CD4-positive, alpha-beta T cell treated with Interleukin-15 for 1 hour (primary cell): ENCODE measurements at regions not wholly inside any gene's neighbourhood (a gene's known extent, or its start where the extent isn't known, plus 50 kb on each side); places are given as distances from the start of the nearest gene placed in this dataset.
"Not testable (repeated sequence)": the region's sequence is repeated elsewhere in the genome, so short reads cannot be mapped to it uniquely, and the experiment has no call there.

Experiments used
- DNase-seq: peaks from one replicate; pipeline ENCODE4 v3.0.0-alpha.2; 2020

DNA sequence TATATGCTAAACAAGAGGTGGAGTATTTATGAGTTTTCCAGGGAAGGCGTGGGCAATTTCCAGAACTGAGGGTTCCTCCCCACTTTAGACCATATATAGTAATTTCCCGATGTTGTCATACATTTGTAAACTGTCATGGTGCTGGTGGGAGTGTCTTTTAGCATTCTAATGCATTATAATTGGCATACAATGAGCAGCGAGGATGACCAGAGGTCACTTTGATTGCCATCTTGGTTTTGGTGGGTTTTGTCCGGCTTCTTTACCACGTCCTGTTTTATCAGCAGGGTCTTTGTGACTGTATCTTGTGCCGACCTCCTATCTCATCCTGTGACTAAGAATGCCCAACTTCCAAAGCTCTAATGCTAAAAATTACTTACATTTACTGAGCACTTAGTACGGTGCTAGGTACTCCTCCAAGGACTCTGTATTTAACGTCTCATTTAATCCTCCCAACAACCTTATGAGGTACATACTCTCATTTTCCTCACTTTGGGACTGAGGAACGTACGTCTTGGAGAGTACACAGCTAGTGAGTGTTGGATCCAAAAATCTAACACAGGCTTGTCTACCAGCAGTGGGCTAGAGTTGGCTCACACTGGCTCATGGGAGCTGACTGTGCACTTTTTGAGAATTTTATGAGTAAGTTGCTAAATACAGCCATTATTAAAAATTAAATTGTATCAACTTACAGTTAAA lies 144.8 kb upstream of the NEBL start:
- DNase-seq = no peak

- DNase-seq = no peak
Measured at GRCh38 chr10:21039721-21040120, 142.6 kb upstream of the NEBL start.

DNA sequence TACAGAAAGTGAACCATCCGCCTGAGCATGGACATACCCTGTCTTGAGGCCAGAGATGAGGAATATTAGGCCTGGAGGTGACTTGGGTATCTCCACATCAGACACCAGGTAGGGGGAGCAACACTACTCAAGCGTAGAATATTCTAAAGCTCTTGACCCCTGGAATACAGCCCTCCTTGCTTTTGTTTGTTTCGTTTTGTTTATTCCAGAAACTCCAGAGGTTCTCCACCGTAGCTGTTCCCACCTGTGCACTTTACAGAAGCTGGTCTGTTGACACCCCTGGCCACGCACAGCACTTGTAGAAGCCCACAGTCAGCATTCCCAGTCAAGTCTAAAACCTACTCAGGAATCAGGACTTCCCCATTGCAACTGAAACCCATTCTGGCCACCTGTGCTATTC lies 139.6 kb upstream of the NEBL start:
- DNase-seq = no peak

GRCh38 chr10:21034770-21035169 lies 137.7 kb upstream of the NEBL start:
- DNase-seq = not testable (repeated sequence)

GRCh38 chr10:21034241-21034640 lies 137.1 kb upstream of the NEBL start:
- no peak for DNase-seq

- DNase-seq = no peak
Measured at GRCh38 chr10:21032587-21033319, 135.6 kb upstream of the NEBL start.

DNA sequence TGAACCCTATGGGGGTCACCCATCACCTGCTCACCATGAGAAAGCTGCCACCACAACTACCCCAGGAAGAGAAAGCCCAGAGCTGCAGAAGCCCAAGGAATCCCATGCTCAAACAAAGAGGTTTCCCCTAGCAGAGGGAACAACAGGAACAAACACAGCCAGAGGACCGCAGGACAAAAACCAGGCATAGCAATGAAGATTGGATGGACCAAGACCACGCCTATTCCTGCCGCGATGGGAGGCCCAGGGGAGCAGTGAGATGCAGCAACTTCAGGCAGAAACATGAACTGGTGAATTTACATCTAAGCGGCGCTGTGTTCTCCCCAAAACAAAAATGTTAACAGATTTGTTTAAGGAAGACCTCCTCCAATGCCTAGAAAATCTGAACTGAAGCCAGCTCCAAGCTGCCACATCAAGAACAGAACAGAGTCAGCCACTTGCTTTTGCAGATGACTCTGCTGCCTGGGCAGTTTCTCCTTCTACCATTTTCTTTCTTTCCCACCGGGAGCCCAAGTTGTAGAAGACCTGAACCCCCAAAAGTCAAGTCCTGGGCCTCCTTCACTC lies 134.2 kb upstream of the NEBL start:
- DNase-seq = no peak

- DNase-seq = no peak
Measured at GRCh38 chr10:21030091-21030490, 133.0 kb upstream of the NEBL start.

- DNase-seq = no peak
Measured at GRCh38 chr10:21022821-21023220, 125.7 kb upstream of the NEBL start.

DNA sequence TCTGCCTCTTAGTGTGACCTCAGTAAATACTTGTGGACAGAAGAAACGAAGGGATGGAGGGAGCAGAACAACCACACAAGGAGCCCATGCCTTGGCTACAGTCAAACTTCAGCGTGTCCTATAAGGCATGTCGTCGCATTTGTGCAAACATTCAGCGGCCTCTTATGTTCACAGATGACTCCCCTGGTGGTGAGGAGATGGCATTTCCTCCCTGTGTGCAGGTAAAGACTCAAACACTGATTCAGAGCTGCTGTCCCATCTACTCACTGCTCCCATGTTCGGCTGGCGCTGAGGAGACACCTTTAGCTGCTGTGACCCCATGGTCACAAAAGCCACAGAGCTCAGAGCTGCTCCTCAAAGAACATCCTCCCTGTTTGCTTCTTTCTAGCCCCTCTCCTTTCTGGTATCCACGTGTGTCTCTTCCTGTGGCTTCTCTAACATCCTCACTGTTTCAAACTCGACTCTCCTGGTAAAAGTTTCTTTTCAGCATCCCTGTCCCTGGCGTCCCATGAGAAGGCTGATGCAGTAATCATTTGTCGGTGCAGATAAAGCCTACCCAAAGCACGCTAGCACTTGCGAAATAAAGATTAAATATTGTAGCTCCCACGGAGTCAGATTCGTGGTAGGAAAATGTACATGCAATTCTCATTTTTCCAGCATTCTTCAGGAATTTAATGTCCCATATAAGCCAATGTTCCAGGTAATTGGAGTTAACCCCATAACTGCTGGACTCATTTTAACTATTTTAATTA lies 124.9 kb upstream of the NEBL start:
- DNase-seq = no peak

GRCh38 chr10:21021231-21021630 lies 124.1 kb upstream of the NEBL start:
- DNase-seq = no peak

- DNase-seq = no peak
Measured at GRCh38 chr10:21020545-21020944, 123.4 kb upstream of the NEBL start.

DNA sequence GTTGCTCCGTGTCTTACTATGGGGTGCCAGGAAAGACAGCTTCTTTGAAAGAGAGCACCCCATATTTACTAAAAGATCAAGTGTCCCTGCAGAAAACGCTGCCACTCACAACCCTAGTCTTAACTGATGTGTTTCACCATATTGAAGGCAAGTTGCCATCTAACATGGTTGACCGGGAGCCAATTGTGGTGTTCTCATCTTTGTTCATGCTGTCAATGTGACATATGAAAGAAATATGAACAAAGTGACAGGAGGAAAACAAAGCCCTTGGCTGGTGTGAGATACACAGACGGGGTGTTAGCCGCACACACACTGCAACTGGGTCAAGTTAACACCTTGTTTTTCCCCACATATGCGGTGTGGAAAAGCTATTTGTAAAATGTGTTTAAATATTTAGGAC lies 122.3 kb upstream of the NEBL start:
- DNase-seq = no peak

- no peak for DNase-seq
Measured at GRCh38 chr10:21015851-21016250, 118.7 kb upstream of the NEBL start.

GRCh38 chr10:21014141-21014540 lies 117.0 kb upstream of the NEBL start:
- DNase-seq = no peak

DNA sequence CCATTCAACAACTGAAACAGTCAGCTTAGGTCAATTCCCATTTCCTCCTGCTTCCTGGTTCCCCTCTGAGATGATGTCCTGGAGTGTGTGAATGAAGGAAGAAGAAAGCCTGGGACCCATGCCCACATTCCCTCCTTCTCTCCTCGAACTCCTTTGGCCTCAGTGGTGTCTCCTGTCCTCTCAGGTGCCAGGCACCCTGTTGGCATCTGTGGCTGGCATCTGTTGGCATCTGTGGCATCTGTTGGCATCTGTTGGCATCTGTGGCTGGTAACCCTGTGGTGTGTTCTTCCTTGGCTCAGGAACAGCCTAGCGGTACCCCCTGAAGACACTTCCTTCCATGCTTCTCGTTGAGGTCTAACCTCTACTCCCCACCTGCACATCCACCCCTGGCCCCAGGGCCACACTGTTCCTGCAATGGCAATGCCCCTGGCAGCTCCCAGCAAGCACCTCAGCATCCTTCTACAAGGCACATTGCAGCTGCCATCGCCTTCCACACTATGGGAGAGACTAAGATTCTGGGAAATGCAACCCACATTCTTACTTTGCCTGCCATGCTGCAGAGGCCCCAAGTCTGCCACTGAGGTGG lies 114.4 kb upstream of the NEBL start:
- DNase-seq = no peak

DNA sequence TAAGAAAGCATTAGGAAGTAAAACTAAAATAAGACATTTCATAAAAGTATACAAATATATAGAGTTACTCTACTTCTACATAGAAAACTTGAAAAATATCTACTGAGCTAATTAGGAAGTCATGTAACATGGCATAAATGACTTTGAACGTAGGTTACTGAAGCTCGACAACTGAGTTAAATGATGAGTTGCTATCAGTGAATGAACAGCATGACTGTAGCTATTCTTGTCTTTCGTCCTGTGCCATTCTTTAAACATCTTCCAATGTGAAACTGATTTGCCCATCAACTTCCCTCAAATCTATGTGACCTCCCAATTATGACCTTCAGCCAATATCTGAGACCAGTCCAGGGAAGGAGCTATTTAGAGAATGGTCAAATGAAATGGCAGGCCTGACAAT lies 113.5 kb upstream of the NEBL start:
- DNase-seq = no peak

- DNase-seq = no peak
Measured at GRCh38 chr10:21003240-21003822, 106.2 kb upstream of the NEBL start.

DNA sequence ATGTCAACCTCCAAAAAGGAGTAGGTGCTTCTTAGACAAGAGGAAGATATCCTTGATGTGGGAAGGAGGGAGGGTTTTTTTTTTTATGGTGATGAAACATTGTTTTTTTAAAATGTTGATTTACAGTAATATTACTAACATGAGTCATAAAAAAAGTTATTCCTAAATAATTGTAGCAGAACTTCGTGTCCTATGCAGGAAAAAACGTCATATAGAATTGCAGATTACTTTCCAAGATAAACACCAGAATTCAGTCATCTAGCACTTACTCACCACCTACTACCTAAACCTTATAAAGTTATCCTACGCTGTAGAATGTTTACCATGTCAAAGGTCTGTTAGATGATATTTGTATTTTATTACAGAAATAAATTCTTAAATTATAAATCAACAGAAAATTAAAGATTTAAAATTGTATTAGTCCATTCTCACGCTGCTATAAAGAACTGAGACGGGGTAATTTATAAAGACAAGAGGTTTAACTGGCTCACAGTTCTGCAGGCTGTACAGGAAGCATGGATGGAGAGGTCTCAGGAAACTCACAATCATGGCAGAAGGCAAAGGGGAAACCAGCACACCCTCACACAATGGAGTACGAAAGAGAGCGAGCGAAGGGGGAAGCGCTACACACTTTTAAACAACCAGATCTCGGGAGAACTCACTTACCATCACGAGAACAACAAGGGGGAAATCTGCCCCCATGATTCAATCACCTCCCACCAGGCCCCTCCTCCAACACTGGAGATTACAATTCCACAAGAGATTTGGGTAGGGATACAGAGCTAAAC lies 105.2 kb upstream of the NEBL start:
- no peak for DNase-seq

DNA sequence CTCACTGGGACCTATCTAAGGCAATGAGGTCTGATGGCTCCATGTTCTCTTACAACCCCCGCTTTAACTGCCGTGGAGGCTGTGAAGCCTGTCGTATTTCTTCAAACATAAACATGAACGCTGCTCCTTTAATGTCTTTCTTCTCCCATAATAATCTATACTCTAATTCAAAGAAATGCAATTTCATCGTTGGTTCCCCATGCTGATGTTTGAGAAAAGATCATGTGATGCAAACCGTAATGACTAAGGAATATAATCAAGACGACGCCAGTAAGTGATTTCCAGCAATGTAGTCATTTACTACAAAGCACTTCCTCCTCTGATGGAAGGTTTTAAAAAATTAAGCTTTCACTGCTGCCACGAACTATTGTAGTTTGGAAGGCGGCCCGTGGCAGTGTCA lies 102.6 kb upstream of the NEBL start:
- DNase-seq = no peak

DNA sequence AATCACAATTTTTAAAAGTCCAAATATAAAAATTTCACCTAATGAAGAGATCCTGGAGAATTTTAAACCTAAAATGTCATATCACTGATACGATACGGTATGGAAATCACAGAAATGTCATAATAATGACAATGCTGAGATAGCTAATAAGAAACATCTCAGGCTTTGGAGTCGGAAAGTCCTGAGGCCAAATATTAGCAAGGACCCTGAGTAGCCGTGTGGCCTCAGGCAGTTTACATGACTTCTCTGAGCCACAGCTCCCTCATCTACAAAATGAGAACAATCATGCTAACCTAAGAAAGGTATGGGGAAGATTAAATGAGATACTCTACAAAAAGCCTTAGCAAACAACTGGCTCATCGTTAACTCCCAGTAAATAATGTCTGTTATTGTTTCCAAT lies 100.9 kb upstream of the NEBL start:
- DNase-seq = no peak
